DMS53 (cell line): ENCODE measurements at regions not wholly inside any gene's neighbourhood (a gene's known extent, or its start where the extent isn't known, plus 50 kb on each side); places are given as distances from the start of the nearest gene placed in this dataset.
"Not testable (repeated sequence)": the region's sequence is repeated elsewhere in the genome, so short reads cannot be mapped to it uniquely, and the experiment has no call there.

Experiments
- DNase-seq: peaks from one replicate; lab custom pipeline; 2025; lab: John Stamatoyannopoulos, UW

DNA sequence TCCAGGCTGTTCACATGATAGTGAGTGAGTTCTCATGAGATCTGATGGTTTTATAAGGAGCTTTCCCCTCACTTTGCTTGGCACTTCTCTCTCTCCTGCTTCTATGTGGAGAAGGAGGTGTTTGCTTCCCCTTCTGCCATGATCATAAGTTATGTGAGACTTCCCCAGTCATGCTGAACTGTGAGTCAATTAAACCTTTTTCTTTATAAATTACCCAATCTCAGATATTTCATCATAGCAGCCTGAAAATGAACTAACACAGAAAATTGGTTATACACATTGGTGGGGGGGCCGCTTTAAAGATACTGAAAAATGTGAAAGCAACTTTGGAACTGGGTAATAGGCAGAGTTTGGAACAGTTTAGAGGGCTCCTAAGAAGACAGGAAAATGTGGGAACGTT, 741.1 kb upstream of the LUZP2 start:
- no peak for DNase-seq

- DNase-seq, result no peak
Measured at GRCh38 chr11:23759489-23759888, 737.4 kb upstream of the LUZP2 start.

GRCh38 chr11:23764286-23764685, 732.6 kb upstream of the LUZP2 start:
- no peak for DNase-seq

GRCh38 chr11:23765682-23766252, 731.1 kb upstream of the LUZP2 start:
- DNase-seq, result no peak

DNA sequence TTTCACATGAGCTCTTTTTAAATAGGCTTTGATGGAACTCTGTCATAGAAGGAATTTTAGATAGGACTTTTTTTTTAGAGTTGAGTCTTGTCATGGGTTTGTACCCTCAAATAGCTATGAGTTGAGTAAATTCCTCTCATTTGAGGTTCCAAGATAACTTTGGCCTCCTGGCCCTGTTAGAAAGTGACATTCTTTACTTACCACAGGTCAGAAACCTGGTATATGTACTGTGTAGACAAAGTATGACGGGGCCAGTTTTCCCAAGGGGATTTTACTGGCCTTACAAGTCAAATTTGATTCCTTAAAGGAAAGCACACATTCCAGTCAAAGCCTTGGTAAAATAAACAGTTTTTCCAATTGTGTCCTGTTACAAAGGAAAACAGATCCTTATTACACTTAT, 729.3 kb upstream of the LUZP2 start:
- no peak for DNase-seq

DNA sequence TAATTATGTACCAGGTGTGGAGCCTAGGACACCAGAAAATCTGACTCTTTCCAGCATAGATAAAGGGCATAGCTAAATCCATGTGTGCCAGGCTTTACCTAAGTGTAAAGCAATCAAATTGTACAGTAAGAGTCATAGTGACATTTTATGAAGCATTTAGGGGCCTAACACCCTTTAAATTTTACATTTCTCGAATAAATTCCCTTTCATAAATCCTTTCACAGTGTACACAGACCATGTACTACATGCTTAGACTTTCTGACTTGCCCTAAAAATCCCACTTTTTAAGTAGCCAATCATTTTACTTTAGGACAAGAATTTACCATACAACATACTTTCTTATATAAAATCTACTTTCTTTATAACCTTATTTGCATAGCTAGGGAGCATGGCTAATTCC, 727.6 kb upstream of the LUZP2 start:
- DNase-seq, result peak; percentile 6

DNA sequence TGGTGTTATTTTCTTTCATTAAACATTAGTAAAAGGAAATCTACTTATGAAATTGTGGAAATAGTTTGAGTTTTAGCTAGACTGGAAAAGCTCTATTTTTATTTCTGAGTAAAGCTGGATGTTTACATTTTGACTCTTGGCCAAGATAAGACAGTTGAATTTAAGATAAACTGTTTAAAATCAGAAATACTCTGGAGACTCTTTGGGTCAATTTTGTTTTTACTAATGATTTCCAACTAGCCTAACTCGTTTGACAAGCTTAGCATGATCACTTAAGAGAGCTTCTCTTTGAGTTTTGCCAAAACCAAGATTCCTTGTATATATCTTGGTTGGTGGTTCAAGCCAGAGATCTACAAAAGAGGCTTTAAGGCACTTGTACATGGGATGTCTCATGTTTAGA, 724.8 kb upstream of the LUZP2 start:
- no peak for DNase-seq

DNA sequence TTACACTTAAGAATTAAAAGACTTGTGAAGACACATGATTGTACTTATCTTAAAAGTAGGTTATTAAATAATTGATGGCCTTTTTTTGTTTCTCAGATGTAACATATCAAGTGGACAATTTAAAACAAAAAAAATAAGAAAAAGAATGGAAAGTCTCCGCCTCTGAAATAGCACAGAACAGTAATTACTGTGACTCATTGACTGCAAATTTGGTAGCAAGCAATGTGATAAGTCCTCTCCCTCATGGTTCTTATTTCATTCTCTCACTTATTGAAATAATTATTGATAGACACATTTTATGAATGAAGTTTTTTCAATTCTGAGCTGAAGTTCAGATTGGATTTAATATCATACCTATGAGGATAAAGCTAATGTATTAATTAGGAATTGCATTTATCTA, 717.9 kb upstream of the LUZP2 start:
- DNase-seq, result no peak

GRCh38 chr11:23780231-23780630, 716.6 kb upstream of the LUZP2 start:
- no peak for DNase-seq

- no peak for DNase-seq
Measured at GRCh38 chr11:23781803-23782560, 714.9 kb upstream of the LUZP2 start.

- not testable (repeated sequence) for DNase-seq
Measured at GRCh38 chr11:23786974-23787373, 709.9 kb upstream of the LUZP2 start.

GRCh38 chr11:23789200-23789853, 707.5 kb upstream of the LUZP2 start:
- no peak for DNase-seq

DNA sequence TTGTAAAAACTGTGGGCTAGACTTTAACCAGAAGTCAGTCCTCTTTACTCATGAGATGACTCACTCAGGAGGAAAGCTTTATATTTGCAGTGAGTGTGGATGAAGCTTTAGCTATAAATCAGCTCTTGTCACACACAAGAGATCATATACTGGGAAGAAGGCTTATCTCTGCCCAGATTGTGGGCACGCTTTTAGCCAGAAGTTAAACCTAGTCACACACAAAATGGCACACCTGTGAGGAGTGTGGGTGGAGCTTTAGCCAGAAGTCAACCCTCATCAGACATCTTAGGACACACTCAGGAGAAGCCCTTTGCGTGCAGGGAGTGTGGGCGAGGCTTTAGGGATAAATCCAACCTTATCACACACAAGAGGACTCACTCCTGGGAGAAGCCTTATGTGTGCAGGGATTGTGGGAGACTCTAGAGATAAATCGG, 706.9 kb upstream of the LUZP2 start:
- peak; percentile 54 for DNase-seq

GRCh38 chr11:23797624-23798419, 699.0 kb upstream of the LUZP2 start:
- DNase-seq, result no peak

DNA sequence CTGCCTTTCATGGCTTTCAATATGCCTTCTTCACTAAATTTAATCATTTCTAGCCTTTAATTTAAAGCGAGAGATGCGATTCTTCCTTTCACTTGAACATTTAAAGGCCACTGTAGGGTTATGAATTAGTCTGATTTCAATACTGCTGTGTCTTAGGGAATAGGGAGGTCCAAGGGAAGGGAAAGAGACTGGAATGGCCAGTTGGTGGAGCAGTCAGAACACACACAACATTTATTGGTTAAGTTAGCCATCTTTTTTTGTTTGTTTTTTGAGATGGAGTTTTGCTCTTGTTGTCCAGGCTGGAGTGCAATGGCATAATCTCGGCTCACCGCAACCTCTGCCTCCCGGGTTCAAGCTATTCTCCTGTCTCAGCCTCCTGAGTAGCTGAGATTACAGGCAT, 662.5 kb upstream of the LUZP2 start:
- DNase-seq, result peak; percentile 43

DNA sequence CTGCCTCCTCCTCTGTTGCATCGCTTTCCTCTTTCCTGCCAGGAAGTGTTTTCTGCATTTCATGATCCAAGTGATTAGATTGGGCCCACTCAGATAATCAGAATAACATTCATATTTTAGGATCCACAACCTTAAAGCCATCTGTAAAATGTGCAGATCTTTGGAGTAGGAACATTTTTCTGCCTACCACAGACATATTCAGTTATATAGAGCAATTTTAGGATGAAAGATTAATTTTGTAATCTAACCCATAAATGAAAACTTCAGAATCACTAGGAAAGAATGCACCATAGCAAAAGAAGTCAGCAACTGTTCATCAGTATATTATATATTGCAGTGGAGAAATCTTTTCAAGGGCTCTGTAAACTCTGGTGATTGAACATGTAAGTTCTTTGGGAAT, 659.9 kb upstream of the LUZP2 start:
- no peak for DNase-seq

- DNase-seq, result no peak
Measured at GRCh38 chr11:23840872-23841271, 656.0 kb upstream of the LUZP2 start.

GRCh38 chr11:23846902-23847422, 649.9 kb upstream of the LUZP2 start:
- no peak for DNase-seq

- no peak for DNase-seq
Measured at GRCh38 chr11:23851216-23851615, 645.6 kb upstream of the LUZP2 start.

- no peak for DNase-seq
Measured at GRCh38 chr11:23856654-23857053, 640.2 kb upstream of the LUZP2 start.

DNA sequence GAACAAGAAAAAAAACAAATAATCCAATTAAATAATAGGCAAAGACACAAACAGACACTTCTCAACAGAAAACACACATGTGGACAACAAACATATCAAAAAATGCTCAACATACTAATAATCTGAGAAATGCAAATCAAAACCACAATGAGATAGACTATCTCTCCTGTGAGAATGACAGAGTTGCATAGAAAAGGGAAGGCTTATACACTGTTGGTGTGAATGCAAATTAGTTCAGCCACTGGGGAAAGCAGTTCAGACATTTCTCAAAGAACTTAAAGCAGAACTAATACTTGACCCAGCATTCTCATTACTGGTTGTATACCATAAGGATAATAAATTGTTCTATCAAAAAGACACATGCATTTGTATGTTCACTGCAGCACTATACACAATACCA, 637.8 kb upstream of the LUZP2 start:
- no peak for DNase-seq

GRCh38 chr11:23861615-23862014, 635.2 kb upstream of the LUZP2 start:
- no peak for DNase-seq
